ENCODE measurements at regions not wholly inside any gene's neighbourhood (a gene's known extent, or its start where the extent isn't known, plus 50 kb on each side); places are given as distances from the start of the nearest gene placed in this dataset.

DNA sequence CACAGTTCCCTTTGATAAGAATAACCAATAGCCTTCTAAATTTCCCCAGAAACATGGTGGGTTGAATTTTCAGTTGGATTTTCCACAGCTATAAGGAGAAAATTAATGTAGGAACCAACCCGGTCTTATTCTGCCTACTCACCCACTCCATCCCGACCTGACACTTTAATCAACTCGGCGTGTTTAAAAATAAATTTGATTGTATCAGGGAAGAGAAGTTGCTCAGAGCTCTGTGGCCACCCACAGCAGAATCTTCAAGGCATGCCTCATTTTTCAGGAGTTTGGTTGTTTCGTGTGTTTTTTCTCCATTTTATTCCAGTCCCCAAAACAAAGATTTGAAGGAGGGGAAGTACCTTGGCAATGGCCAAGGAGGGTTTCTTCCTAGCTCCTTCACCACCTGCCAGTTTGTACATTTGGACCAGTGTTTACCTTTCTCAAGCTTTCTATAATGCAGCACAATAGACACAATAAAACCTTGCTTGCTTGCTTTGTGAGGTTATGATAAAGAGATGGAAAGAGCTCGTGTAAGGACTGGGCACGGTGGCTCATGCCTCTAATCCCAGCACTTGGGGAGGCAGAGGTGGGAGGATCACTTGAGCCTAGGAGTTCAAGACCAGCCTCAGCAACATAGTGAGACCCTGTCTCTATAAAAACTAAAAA lies 297.2 kb upstream of the JARID2 start:
- no peaks in the 10 kb centered on the region for H3K9me3 ChIP-seq
- no peaks in the 10 kb centered on the region for H3K4me1 ChIP-seq (ENCODE audit: control insufficient read depth in 1 of 2, insufficient read depth in 2 of 2, low read depth in 1 of 2, low read length in 1 of 2)
- no peak overlapping the region for H3K4me2 ChIP-seq
- POLR2A ChIA-PET = no interaction called here
- TF ChIP-seq NFIC (IDR thresholded peaks at IDR 0.05; ENCODE audit: borderline replicate concordance) (no peak), SMC3 (IDR thresholded peaks at IDR 0.05; ENCODE audit: low read depth, low read length) (no peak), FOSL2 (IDR thresholded peaks at IDR 0.05; ENCODE audit: borderline replicate concordance, low read depth) (no peak), GATA2 (CRISPR knock-in tag; IDR thresholded peaks at IDR 0.05) (no peak), MXI1 (IDR thresholded peaks at IDR 0.05; ENCODE audit: low read depth, low read length) (no peak), MEF2A (IDR thresholded peaks at IDR 0.05; ENCODE audit: borderline replicate concordance, low read depth) (no peak), RAD21 (IDR thresholded peaks at IDR 0.05; ENCODE audit: low read length) (no peak), NRF1 (IDR thresholded peaks at IDR 0.05; ENCODE audit: low read depth, low read length) (no peak)
- WGBS (ENCODE audit: low lambda C conversion rate) = 63% methylated on average over 7 of the region's 7 CpGs
- DNase-seq = no peak
- no peak overlapping the region for H3K4me3 ChIP-seq (ENCODE audit: low read depth in 2 of 2, low read length in 1 of 2)
- no peak overlapping the region for H3K9ac ChIP-seq
- no peaks in the 10 kb centered on the region for H3K27me3 ChIP-seq (ENCODE audit: insufficient read depth)
- CTCF ChIA-PET = no interaction called here
- no peaks in the 10 kb centered on the region for H3K9me2 ChIP-seq
- H3K79me2 ChIP-seq (ENCODE audit: insufficient read depth) = no peaks in the 10 kb centered on the region
- H3K36me3 ChIP-seq (replicated peaks in 1 of 2; ENCODE audit: control insufficient read depth in 1 of 2, insufficient read depth in 2 of 2, low read length in 1 of 2) = no peaks in the 10 kb centered on the region
- H4K20me1 ChIP-seq (ENCODE audit: insufficient read depth) = no peaks in the 10 kb centered on the region
- no peak overlapping the region for H2AFZ ChIP-seq (ENCODE audit: low read depth)
- H3K27ac ChIP-seq (ENCODE audit: low read depth in 2 of 2, low read length in 1 of 2) = no peak overlapping the region
- no peaks in the 10 kb centered on the region for H3F3A ChIP-seq (replicated peaks; ENCODE audit: insufficient read depth)

DNA sequence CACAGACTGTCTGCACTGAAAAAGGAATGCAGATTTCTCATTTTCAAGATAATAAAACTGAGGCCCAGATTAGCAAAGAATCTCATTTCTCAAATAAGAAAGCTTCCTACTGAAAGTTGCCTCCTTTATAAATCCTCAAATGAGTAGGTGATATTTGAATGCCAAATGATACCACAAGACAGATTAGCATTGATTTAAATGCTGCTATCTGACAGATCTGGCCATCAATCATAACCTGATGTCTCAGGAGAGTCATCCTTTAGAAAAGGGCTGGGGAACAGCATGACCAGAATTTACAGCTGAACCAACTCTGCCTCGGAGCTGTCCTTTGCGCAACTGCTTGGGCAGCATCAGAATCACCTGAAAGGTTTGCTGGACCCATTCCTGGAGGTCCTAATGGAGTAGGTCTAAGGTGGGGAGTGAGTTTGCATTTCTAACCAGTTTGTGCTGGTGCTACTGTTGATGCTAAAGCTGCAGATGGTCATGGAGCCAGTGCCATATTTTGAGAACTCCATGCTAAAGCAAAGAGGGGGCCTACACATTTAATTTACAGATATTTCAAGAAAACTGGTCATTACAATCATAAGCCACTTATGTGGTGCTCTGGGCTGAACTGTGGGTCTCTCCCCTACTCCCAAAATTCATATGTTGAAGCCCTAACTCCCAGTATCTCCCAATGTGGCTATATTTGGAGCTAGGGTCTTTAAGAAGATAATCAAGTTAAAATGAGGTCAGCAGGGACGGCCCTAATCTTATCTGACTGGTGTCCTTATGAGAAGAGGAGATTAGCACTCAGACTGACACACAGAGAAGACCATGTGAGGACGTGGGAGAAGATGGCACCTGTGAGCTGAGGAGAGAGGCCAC lies 295.5 kb upstream of the JARID2 start:
- no peaks in the 10 kb centered on the region for H3K79me2 ChIP-seq (ENCODE audit: insufficient read depth)
- WGBS (ENCODE audit: low lambda C conversion rate) = 40% methylated on average over 4 of the region's 4 CpGs
- H3K27ac ChIP-seq (ENCODE audit: low read depth in 2 of 2, low read length in 1 of 2) = no peak overlapping the region
- no peaks in the 10 kb centered on the region for H3K4me1 ChIP-seq (ENCODE audit: control insufficient read depth in 1 of 2, insufficient read depth in 2 of 2, low read depth in 1 of 2, low read length in 1 of 2)
- no peaks in the 10 kb centered on the region for H3K36me3 ChIP-seq (replicated peaks in 1 of 2; ENCODE audit: control insufficient read depth in 1 of 2, insufficient read depth in 2 of 2, low read length in 1 of 2)
- no peak overlapping the region for H3K4me2 ChIP-seq
- POLR2A ChIA-PET = no interaction called here
- DNase-seq = no peak
- CTCF ChIA-PET = interaction anchor here (0.6 kb wide), 1 partner anchor 768 kb away, joined by 3 read pairs; no protein-coding TSS in a partner anchor
- H3K27me3 ChIP-seq (ENCODE audit: insufficient read depth) = no peaks in the 10 kb centered on the region
- H3K9ac ChIP-seq = no peak overlapping the region
- no peaks in the 10 kb centered on the region for H3F3A ChIP-seq (replicated peaks; ENCODE audit: insufficient read depth)
- no peak overlapping the region for H2AFZ ChIP-seq (ENCODE audit: low read depth)
- H3K4me3 ChIP-seq (ENCODE audit: low read depth in 2 of 2, low read length in 1 of 2) = no peak overlapping the region
- no peaks in the 10 kb centered on the region for H4K20me1 ChIP-seq (ENCODE audit: insufficient read depth)
- H3K9me2 ChIP-seq = no peaks in the 10 kb centered on the region
- no peaks in the 10 kb centered on the region for H3K9me3 ChIP-seq
- TF ChIP-seq GATA2 (CRISPR knock-in tag; IDR thresholded peaks at IDR 0.05) = no peak
- TF ChIP-seq NRF1 (IDR thresholded peaks at IDR 0.05; ENCODE audit: low read depth, low read length) = no peak
- TF ChIP-seq SIN3A (IDR thresholded peaks at IDR 0.05; ENCODE audit: borderline replicate concordance, low read depth, low read length) = no peak
- TF ChIP-seq, protein P1, sequence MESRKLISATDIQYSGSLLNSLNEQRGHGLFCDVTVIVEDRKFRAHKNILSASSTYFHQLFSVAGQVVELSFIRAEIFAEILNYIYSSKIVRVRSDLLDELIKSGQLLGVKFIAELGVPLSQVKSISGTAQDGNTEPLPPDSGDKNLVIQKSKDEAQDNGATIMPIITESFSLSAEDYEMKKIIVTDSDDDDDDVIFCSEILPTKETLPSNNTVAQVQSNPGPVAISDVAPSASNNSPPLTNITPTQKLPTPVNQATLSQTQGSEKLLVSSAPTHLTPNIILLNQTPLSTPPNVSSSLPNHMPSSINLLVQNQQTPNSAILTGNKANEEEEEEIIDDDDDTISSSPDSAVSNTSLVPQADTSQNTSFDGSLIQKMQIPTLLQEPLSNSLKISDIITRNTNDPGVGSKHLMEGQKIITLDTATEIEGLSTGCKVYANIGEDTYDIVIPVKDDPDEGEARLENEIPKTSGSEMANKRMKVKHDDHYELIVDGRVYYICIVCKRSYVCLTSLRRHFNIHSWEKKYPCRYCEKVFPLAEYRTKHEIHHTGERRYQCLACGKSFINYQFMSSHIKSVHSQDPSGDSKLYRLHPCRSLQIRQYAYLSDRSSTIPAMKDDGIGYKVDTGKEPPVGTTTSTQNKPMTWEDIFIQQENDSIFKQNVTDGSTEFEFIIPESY (IDR thresholded peaks at IDR 0.05; ENCODE audit: borderline replicate concordance, low read depth) = no peak
- no peak for TF ChIP-seq RAD21 (IDR thresholded peaks at IDR 0.05; ENCODE audit: low read length)
- no peak for TF ChIP-seq FOXM1 (IDR thresholded peaks at IDR 0.05; ENCODE audit: low read depth)
- TF ChIP-seq, protein P2, sequence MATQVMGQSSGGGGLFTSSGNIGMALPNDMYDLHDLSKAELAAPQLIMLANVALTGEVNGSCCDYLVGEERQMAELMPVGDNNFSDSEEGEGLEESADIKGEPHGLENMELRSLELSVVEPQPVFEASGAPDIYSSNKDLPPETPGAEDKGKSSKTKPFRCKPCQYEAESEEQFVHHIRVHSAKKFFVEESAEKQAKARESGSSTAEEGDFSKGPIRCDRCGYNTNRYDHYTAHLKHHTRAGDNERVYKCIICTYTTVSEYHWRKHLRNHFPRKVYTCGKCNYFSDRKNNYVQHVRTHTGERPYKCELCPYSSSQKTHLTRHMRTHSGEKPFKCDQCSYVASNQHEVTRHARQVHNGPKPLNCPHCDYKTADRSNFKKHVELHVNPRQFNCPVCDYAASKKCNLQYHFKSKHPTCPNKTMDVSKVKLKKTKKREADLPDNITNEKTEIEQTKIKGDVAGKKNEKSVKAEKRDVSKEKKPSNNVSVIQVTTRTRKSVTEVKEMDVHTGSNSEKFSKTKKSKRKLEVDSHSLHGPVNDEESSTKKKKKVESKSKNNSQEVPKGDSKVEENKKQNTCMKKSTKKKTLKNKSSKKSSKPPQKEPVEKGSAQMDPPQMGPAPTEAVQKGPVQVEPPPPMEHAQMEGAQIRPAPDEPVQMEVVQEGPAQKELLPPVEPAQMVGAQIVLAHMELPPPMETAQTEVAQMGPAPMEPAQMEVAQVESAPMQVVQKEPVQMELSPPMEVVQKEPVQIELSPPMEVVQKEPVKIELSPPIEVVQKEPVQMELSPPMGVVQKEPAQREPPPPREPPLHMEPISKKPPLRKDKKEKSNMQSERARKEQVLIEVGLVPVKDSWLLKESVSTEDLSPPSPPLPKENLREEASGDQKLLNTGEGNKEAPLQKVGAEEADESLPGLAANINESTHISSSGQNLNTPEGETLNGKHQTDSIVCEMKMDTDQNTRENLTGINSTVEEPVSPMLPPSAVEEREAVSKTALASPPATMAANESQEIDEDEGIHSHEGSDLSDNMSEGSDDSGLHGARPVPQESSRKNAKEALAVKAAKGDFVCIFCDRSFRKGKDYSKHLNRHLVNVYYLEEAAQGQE (IDR thresholded peaks at IDR 0.05; ENCODE audit: low read depth, low read length) = no peak
- TF ChIP-seq, protein P3, sequence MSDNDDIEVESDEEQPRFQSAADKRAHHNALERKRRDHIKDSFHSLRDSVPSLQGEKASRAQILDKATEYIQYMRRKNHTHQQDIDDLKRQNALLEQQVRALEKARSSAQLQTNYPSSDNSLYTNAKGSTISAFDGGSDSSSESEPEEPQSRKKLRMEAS (IDR thresholded peaks at IDR 0.05; ENCODE audit: low read depth) = no peak
- no peak for TF ChIP-seq ELF1 (IDR thresholded peaks at IDR 0.05)
- TF ChIP-seq FOSL2 (IDR thresholded peaks at IDR 0.05; ENCODE audit: borderline replicate concordance, low read depth) = no peak
- TF ChIP-seq EZH2phosphoT487 (IDR thresholded peaks at IDR 0.05; ENCODE audit: borderline replicate concordance, low read depth) = no peak
- no peak for TF ChIP-seq JUND (IDR thresholded peaks at IDR 0.05)
- no peak for TF ChIP-seq MEF2A (IDR thresholded peaks at IDR 0.05; ENCODE audit: borderline replicate concordance, low read depth)
- TF ChIP-seq TCF12 (IDR thresholded peaks at IDR 0.05) = no peak
- TF ChIP-seq GABPA (IDR thresholded peaks at IDR 0.05; ENCODE audit: low read depth) = no peak
- TF ChIP-seq, protein P4, sequence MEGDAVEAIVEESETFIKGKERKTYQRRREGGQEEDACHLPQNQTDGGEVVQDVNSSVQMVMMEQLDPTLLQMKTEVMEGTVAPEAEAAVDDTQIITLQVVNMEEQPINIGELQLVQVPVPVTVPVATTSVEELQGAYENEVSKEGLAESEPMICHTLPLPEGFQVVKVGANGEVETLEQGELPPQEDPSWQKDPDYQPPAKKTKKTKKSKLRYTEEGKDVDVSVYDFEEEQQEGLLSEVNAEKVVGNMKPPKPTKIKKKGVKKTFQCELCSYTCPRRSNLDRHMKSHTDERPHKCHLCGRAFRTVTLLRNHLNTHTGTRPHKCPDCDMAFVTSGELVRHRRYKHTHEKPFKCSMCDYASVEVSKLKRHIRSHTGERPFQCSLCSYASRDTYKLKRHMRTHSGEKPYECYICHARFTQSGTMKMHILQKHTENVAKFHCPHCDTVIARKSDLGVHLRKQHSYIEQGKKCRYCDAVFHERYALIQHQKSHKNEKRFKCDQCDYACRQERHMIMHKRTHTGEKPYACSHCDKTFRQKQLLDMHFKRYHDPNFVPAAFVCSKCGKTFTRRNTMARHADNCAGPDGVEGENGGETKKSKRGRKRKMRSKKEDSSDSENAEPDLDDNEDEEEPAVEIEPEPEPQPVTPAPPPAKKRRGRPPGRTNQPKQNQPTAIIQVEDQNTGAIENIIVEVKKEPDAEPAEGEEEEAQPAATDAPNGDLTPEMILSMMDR (IDR thresholded peaks at IDR 0.05) = no peak
- no peak for TF ChIP-seq MXI1 (IDR thresholded peaks at IDR 0.05; ENCODE audit: low read depth, low read length)

Data from SK-N-SH (cell line).